B cell (primary cell): ENCODE measurements at regions not wholly inside any gene's neighbourhood (a gene's known extent, or its start where the extent isn't known, plus 50 kb on each side); places are given as distances from the start of the nearest gene placed in this dataset.

Source experiments
- CTCF ChIP-seq: fragments of 200-600 bp; IDR thresholded peaks from one replicate; pipeline ENCODE4 v1.8.0; 2022; ENCODE audit warnings: antibody characterized with exemption, mild to moderate bottlenecking
- EZH2 ChIP-seq: IDR thresholded peaks from 2 replicates; pipeline ENCODE4 v1.6.1; 2012; ENCODE audit warnings: borderline replicate concordance, low read depth, mild to moderate bottlenecking, moderate library complexity, low read length; ENCODE audit not compliant: insufficient read depth, poor library complexity, severe bottlenecking

DNA sequence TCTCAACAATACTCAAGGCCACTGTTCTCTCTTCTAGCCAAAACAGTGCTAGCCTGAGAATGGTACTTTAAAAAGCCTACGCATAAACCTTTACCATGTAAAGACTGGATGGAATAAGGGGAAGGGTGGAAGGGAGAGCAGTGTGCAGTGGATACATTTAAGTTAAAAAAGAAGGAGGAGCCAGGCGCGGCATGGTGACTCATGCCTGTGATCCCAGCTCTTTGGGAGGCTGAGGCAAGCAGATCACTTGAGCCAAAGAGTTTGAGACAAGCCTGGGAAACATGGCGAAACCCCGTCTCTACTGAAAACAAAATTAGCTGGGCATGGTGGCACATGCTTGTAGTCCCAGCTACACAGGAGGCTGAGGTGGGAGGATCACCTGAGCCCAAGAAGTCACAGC is 127.7 kb upstream of the KIF2A start:
- TF ChIP-seq EZH2 = no peak
- TF ChIP-seq CTCF = no peak
